Occipital lobe (tissue), 1 donor: ENCODE measurements at regions not wholly inside any gene's neighbourhood (a gene's known extent, or its start where the extent isn't known, plus 50 kb on each side); places are given as distances from the start of the nearest gene placed in this dataset.
"Not testable (repeated sequence)": the region's sequence is repeated elsewhere in the genome, so short reads cannot be mapped to it uniquely, and the experiment has no call there.

Source experiments
- DNase-seq: peaks from one replicate; lab custom pipeline; 2025; lab: John Stamatoyannopoulos, UW

GRCh38 chr2:234565842-234566619 lies 69.2 kb upstream of the ARL4C start:
- no peak for DNase-seq

- DNase-seq: no peak
Observed at GRCh38 chr2:234565201-234565600, 68.3 kb upstream of the ARL4C start.

GRCh38 chr2:234564699-234565098 lies 67.8 kb upstream of the ARL4C start:
- no peak for DNase-seq

- DNase-seq: no peak
Observed at GRCh38 chr2:234559609-234560008, 62.7 kb upstream of the ARL4C start.

- DNase-seq: no peak
Observed at GRCh38 chr2:234558642-234559041, 61.8 kb upstream of the ARL4C start.

GRCh38 chr2:234556848-234557573 lies 60.1 kb upstream of the ARL4C start:
- no peak for DNase-seq

GRCh38 chr2:234555616-234556249 lies 58.9 kb upstream of the ARL4C start:
- DNase-seq: no peak

GRCh38 chr2:234555161-234555560 lies 58.3 kb upstream of the ARL4C start:
- no peak for DNase-seq

- not testable (repeated sequence) for DNase-seq
Observed at GRCh38 chr2:234553223-234553622, 56.3 kb upstream of the ARL4C start.

- DNase-seq: no peak
Observed at GRCh38 chr2:234550511-234551107, 53.7 kb upstream of the ARL4C start.

- no peak for DNase-seq
Observed at GRCh38 chr2:234550056-234550455, 53.2 kb upstream of the ARL4C start.

- no peak for DNase-seq
Observed at GRCh38 chr2:234548695-234549420, 52.0 kb upstream of the ARL4C start.

- DNase-seq: no peak
Observed at GRCh38 chr2:234546770-234547169, 49.9 kb upstream of the ARL4C start.
